Calu3 (cell line): ENCODE measurements at regions not wholly inside any gene's neighbourhood (a gene's known extent, or its start where the extent isn't known, plus 50 kb on each side); places are given as distances from the start of the nearest gene placed in this dataset.

ENCODE experiments used
- BruUV-seq: library from RNA; stranded (reverse); fragments of 400-500 nt; replicated peaks from 2 replicates; lab custom pipeline; 2021; lab: Mats Ljungman, UMichigan
- CTCF ChIA-PET: fragments of 300-600 bp; sonication (Branson Sonifier 250); formaldehyde crosslinking; loops from one replicate; lab custom pipeline; 2022; ENCODE audit warnings: antibody characterized with exemption; lab: Charles Lee
- DNase-seq: peaks from one replicate; pipeline ENCODE4 v3.0.0; 2022
- H3K27ac Mint-ChIP-seq: one replicate; pipeline ENCODE4 v1.8.0; 2022; ENCODE audit warnings: mixed read lengths; ENCODE audit not compliant: unreplicated experiment
- H3K27me3 Mint-ChIP-seq: one replicate; pipeline ENCODE4 v1.8.0; 2022; ENCODE audit warnings: mixed read lengths; ENCODE audit not compliant: unreplicated experiment
- H3K36me3 Mint-ChIP-seq: one replicate; pipeline ENCODE4 v1.8.0; 2022; ENCODE audit warnings: mild to moderate bottlenecking, moderate library complexity, mixed read lengths; ENCODE audit not compliant: insufficient read depth, unreplicated experiment
- H3K4me1 Mint-ChIP-seq: one replicate; pipeline ENCODE4 v1.8.0; 2022; ENCODE audit warnings: mild to moderate bottlenecking, low read depth, mixed read lengths; ENCODE audit not compliant: unreplicated experiment
- H3K4me3 Mint-ChIP-seq: one replicate; pipeline ENCODE4 v1.8.0; 2022; ENCODE audit warnings: mild to moderate bottlenecking, low read depth, moderate library complexity, mixed read lengths; ENCODE audit not compliant: unreplicated experiment
- H3K9me3 Mint-ChIP-seq: one replicate; pipeline ENCODE4 v1.8.0; 2022; ENCODE audit warnings: low read depth, mixed read lengths; ENCODE audit not compliant: unreplicated experiment
- intact Hi-C: fragments of 100-400 bp; cut with micrococcal nuclease; formaldehyde crosslinking; loops from one replicate; pipeline ENCODE4 v1.10.0; 2022; ENCODE audit not compliant: unreplicated experiment
- TF ChIP-seq, protein P1 (sequence below): fragments of 200-600 bp; IDR thresholded peaks from one replicate; pipeline ENCODE4 v1.8.0; 2022; ENCODE audit warnings: antibody characterized with exemption; ENCODE audit not compliant: unreplicated experiment

DNA sequence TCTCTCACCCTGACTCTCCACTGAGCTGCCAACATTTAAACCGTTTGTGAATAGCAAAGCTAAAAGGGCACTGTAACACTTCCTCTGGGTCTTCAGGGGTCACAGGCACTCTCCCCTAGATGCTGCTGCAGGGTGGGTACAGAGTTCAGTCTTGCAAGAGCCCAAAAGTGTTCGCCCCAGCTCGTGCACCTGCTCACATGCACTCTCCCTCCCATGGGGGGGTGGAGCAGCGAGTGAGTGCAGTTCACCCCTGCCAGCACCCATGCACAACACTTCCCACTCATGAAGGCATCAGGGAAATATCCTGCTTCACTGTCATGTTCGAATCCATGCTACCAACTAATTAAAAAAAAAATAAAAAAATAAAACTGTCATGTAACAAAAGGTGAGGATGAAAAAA is 950.7 kb upstream of the PRR20A start:
- H3K4me3 Mint-ChIP-seq, result no peak overlapping the region
- BruUV-seq, result no TSS peak
- H3K36me3 Mint-ChIP-seq, result no peaks in the 10 kb centered on the region
- intact Hi-C loops, result no loop called here
- TF ChIP-seq, protein P1, sequence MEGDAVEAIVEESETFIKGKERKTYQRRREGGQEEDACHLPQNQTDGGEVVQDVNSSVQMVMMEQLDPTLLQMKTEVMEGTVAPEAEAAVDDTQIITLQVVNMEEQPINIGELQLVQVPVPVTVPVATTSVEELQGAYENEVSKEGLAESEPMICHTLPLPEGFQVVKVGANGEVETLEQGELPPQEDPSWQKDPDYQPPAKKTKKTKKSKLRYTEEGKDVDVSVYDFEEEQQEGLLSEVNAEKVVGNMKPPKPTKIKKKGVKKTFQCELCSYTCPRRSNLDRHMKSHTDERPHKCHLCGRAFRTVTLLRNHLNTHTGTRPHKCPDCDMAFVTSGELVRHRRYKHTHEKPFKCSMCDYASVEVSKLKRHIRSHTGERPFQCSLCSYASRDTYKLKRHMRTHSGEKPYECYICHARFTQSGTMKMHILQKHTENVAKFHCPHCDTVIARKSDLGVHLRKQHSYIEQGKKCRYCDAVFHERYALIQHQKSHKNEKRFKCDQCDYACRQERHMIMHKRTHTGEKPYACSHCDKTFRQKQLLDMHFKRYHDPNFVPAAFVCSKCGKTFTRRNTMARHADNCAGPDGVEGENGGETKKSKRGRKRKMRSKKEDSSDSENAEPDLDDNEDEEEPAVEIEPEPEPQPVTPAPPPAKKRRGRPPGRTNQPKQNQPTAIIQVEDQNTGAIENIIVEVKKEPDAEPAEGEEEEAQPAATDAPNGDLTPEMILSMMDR, result no peak
- no peaks in the 10 kb centered on the region for H3K9me3 Mint-ChIP-seq
- DNase-seq, result no peak
- CTCF ChIA-PET, result no interaction called here
- no peaks in the 10 kb centered on the region for H3K27me3 Mint-ChIP-seq
- no peaks in the 10 kb centered on the region for H3K4me1 Mint-ChIP-seq
- H3K27ac Mint-ChIP-seq, result no peak overlapping the region

DNA sequence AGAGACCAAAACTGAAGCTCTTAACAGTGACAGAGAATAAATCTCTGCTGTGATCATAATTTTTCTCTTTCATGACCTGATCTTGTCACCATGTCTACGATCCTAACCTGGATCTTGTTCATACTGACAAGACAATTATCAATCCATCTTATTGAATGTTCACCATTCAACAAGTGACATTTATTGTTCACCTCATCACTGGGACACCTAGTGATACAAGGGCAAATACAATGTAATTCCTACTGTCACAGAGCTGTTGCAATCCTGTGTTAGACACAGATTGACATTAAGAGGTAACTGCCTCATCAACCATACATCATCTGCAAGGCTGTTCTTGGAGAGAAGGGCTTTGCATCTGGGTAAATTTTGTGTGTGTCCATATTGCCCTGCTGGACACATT is 942.4 kb upstream of the PRR20A start:
- no peak for DNase-seq
- CTCF ChIA-PET, result no interaction called here
- no peaks in the 10 kb centered on the region for H3K4me1 Mint-ChIP-seq
- no peaks in the 10 kb centered on the region for H3K36me3 Mint-ChIP-seq
- H3K4me3 Mint-ChIP-seq, result no peak overlapping the region
- intact Hi-C loops, result no loop called here
- no TSS peak for BruUV-seq
- H3K27ac Mint-ChIP-seq, result no peak overlapping the region
- TF ChIP-seq, protein P1, result no peak
- H3K27me3 Mint-ChIP-seq, result no peaks in the 10 kb centered on the region
- peaks cover 3% of the 10 kb centered on the region for H3K9me3 Mint-ChIP-seq

DNA sequence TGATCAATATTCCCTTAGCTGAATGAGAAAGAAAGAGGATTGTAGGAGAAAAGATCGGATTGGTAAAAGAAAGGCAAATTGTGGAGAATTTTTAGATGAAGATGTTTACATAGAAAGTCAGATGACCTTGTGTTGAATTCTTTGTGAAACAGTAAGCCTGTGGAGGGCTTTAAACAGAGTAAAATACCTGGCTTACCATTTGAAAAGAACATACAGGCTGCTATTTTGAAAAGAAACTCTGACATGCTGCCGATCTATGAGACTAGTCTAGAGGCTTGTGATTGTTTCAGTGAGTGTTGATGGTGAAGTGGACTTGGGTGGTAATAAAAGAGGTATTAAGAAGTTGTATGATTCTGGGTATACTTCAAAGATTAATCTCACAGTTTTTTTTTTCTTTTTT is 938.9 kb upstream of the PRR20A start:
- no peaks in the 10 kb centered on the region for H3K36me3 Mint-ChIP-seq
- H3K27me3 Mint-ChIP-seq, result no peaks in the 10 kb centered on the region
- no peak overlapping the region for H3K27ac Mint-ChIP-seq
- TF ChIP-seq, protein P1, result no peak
- no peaks in the 10 kb centered on the region for H3K4me1 Mint-ChIP-seq
- no peaks in the 10 kb centered on the region for H3K9me3 Mint-ChIP-seq
- no TSS peak for BruUV-seq
- CTCF ChIA-PET, result no interaction called here
- DNase-seq, result no peak
- H3K4me3 Mint-ChIP-seq, result no peak overlapping the region
- intact Hi-C loops, result no loop called here

DNA sequence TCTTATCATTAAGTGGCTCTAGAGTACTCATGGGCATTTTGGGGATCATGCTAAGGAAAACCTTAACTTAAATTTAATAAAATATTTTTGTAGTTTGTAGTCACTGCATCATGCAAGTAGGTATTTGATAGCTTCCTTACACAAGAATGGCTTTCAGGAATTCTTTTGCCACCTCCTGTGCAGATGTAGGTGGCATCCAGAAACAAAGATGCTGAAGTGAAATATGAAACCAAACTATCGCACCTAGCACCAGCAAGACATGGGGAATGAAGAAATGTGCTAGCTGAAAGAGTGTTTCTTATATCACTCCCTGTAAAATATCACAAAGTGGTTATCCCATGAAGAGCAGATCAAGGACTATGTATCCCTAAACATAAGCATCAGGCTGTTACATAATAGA is 924.5 kb upstream of the PRR20A start:
- no peaks in the 10 kb centered on the region for H3K27me3 Mint-ChIP-seq
- TF ChIP-seq, protein P1, result no peak
- no peak for DNase-seq
- H3K4me1 Mint-ChIP-seq, result no peaks in the 10 kb centered on the region
- no peaks in the 10 kb centered on the region for H3K36me3 Mint-ChIP-seq
- CTCF ChIA-PET, result no interaction called here
- no peaks in the 10 kb centered on the region for H3K9me3 Mint-ChIP-seq
- H3K27ac Mint-ChIP-seq, result no peak overlapping the region
- no peak overlapping the region for H3K4me3 Mint-ChIP-seq
- no TSS peak for BruUV-seq
- intact Hi-C loops, result no loop called here
